SK-N-SH treated with all-trans-retinoic acid at 6 μM for 48 hours (cell line): ENCODE measurements at regions not wholly inside any gene's neighbourhood (a gene's known extent, or its start where the extent isn't known, plus 50 kb on each side); places are given as distances from the start of the nearest gene placed in this dataset.

ENCODE experiments used
- ZNF70 ChIP-seq: fragments of 450-650 bp; formaldehyde crosslinking; IDR thresholded peaks from 2 replicates; pipeline ENCODE4 v1.5.0; 2020; ENCODE audit warnings: mild to moderate bottlenecking, moderate library complexity
- TF ChIP-seq, protein P1 (sequence below): fragments of 250-450 bp; sonication (Bioruptor Pico); IDR thresholded peaks from 2 replicates; pipeline ENCODE4 v1.8.0; 2020; ENCODE audit warnings: mild to moderate bottlenecking, moderate library complexity, borderline replicate concordance

DNA sequence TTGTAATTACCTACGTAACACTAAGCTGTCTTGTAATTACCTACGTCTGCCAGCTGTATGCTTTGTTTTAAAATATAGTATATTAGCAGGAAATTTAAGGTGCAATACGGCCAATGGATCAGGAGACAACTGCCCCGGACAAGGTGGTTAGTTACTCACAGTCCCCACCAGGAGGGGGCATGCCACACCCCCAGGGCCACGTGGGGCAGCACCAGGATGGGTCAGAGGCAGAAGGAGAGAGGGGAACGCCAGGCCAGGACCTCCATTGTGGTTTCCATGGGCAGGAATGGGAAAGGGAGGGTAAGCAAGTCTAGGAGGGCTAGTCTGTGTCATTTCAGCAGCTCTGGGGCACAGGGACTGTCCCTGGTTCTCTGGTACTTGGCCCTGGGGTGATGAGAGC lies 140.1 kb downstream of the URI1 start:
- TF ChIP-seq, protein P1, sequence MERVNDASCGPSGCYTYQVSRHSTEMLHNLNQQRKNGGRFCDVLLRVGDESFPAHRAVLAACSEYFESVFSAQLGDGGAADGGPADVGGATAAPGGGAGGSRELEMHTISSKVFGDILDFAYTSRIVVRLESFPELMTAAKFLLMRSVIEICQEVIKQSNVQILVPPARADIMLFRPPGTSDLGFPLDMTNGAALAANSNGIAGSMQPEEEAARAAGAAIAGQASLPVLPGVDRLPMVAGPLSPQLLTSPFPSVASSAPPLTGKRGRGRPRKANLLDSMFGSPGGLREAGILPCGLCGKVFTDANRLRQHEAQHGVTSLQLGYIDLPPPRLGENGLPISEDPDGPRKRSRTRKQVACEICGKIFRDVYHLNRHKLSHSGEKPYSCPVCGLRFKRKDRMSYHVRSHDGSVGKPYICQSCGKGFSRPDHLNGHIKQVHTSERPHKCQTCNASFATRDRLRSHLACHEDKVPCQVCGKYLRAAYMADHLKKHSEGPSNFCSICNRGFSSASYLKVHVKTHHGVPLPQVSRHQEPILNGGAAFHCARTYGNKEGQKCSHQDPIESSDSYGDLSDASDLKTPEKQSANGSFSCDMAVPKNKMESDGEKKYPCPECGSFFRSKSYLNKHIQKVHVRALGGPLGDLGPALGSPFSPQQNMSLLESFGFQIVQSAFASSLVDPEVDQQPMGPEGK (CRISPR knock-in tag) = no peak
- no peak for TF ChIP-seq ZNF70 (CRISPR knock-in tag)
